Dendritic cell treated with granulocyte-macrophage colony-stimulating factor and Interleukin-4, amounts not matched to agents 40 ng/mL and 50 ng/mL, for 4 days (primary cell): ENCODE measurements at regions not wholly inside any gene's neighbourhood (a gene's known extent, or its start where the extent isn't known, plus 50 kb on each side); places are given as distances from the start of the nearest gene placed in this dataset.

ENCODE experiments used
- H3K27ac Mint-ChIP-seq: one replicate; pipeline ENCODE4 v1.8.0; 2022; ENCODE audit warnings: mild to moderate bottlenecking, mixed read lengths
- H3K27me3 Mint-ChIP-seq: one replicate; pipeline ENCODE4 v1.8.0; 2022; ENCODE audit warnings: mild to moderate bottlenecking, mixed read lengths
- H3K36me3 Mint-ChIP-seq: one replicate; pipeline ENCODE4 v1.8.0; 2022; ENCODE audit warnings: low read depth, mixed read lengths
- H3K4me1 Mint-ChIP-seq: one replicate; pipeline ENCODE4 v1.8.0; 2022; ENCODE audit warnings: low read depth, mixed read lengths
- H3K4me3 Mint-ChIP-seq: one replicate; pipeline ENCODE4 v1.8.0; 2022; ENCODE audit warnings: mild to moderate bottlenecking, moderate library complexity, mixed read lengths
- H3K9me3 Mint-ChIP-seq: one replicate; pipeline ENCODE4 v1.8.0; 2022; ENCODE audit warnings: mixed read lengths
- intact Hi-C: fragments of 100-400 bp; cut with micrococcal nuclease; formaldehyde crosslinking; loops from one replicate; pipeline ENCODE4 v1.15.0; 2022

GRCh38 chr2:149954981-149955600 is 367.5 kb upstream of the MMADHC start:
- no peaks in the 10 kb centered on the region for H3K27me3 Mint-ChIP-seq
- no peaks in the 10 kb centered on the region for H3K36me3 Mint-ChIP-seq
- no peak overlapping the region for H3K27ac Mint-ChIP-seq
- no peak overlapping the region for H3K4me3 Mint-ChIP-seq
- no peaks in the 10 kb centered on the region for H3K4me1 Mint-ChIP-seq
- H3K9me3 Mint-ChIP-seq: peaks cover 38% of the 10 kb centered on the region
- intact Hi-C loops: no loop called here

DNA sequence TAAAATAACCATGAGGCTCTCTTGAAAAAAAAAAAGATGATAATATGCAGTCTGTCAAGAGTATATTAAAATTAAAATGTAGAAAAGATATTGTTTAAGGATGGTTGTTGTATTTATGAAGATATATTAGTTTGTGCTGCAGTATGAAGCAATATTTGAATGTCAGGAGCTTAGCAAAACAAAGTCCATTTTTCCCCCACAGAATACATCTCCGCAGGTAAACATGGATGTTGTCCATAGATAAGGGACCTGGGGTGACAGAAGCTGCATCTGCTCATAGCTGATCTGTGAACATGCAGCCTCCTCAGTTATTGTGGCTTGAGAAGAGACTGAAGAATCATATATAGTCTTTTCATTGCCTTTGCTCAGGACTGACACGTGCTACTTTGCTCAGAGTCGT is 366.1 kb upstream of the MMADHC start:
- intact Hi-C loops: no loop called here
- H3K9me3 Mint-ChIP-seq: peaks cover 27% of the 10 kb centered on the region
- no peak overlapping the region for H3K27ac Mint-ChIP-seq
- H3K36me3 Mint-ChIP-seq: no peaks in the 10 kb centered on the region
- no peak overlapping the region for H3K4me3 Mint-ChIP-seq
- no peaks in the 10 kb centered on the region for H3K27me3 Mint-ChIP-seq
- H3K4me1 Mint-ChIP-seq: no peaks in the 10 kb centered on the region

DNA sequence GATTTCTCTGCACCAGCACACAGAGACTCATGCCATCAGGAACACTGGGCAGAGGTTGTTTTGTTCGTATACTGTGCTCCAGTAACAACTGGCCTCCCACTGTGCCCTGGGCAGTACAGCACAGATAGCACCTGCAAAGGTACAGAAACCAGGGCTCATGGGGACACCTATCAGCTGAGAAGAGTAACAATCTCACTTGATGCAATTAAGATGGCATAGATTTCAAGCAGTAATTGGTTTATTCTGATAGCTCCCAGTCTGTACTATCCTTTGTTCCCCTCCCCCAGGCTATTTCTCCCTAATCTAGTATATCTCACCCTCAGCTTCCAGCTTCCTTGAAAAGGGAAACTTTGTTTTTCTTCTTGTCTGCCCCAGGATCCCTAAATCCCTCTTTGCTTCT is 343.9 kb upstream of the MMADHC start:
- Mint-ChIP-seq H3K27me3 (no peaks in the 10 kb centered on the region), H3K27ac (no peak overlapping the region), H3K4me1 (no peaks in the 10 kb centered on the region), H3K36me3 (no peaks in the 10 kb centered on the region), H3K9me3 (no peaks in the 10 kb centered on the region), H3K4me3 (no peak overlapping the region)
- intact Hi-C loops: no loop called here

- H3K27me3 Mint-ChIP-seq: no peaks in the 10 kb centered on the region
- no peaks in the 10 kb centered on the region for H3K4me1 Mint-ChIP-seq
- H3K9me3 Mint-ChIP-seq: peaks cover 12% of the 10 kb centered on the region
- no peak overlapping the region for H3K4me3 Mint-ChIP-seq
- no peaks in the 10 kb centered on the region for H3K36me3 Mint-ChIP-seq
- intact Hi-C loops: no loop called here
- no peak overlapping the region for H3K27ac Mint-ChIP-seq
Measured at GRCh38 chr2:149928011-149928410, 340.4 kb upstream of the MMADHC start.

DNA sequence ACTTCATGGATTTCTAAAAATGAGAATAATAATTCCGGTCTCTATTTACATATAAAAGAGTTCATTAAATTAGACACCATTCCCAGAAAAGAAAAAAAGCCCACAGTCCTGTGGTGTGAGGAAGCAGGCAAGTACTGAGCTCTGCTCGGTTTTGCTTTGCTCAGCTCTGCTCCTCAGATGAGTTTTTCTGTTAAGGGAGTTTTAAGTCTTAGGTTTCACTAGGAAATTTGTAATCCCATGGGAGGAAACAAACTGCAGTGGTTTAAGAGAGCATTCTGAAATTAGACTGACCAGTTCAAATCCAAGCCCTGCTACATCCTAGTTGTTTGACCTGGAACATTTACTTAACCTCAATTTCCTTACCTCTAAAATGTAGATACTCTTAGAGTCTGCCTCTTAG is 338.6 kb upstream of the MMADHC start:
- H3K27me3 Mint-ChIP-seq: no peaks in the 10 kb centered on the region
- peaks cover 12% of the 10 kb centered on the region for H3K9me3 Mint-ChIP-seq
- H3K4me1 Mint-ChIP-seq: no peaks in the 10 kb centered on the region
- no peak overlapping the region for H3K27ac Mint-ChIP-seq
- H3K4me3 Mint-ChIP-seq: no peak overlapping the region
- no peaks in the 10 kb centered on the region for H3K36me3 Mint-ChIP-seq
- intact Hi-C loops: no loop called here

- Mint-ChIP-seq H3K27ac (no peak overlapping the region), H3K4me3 (no peak overlapping the region)
- intact Hi-C loops: no loop called here
Measured at GRCh38 chr2:149924549-149925213, 337.1 kb upstream of the MMADHC start.

GRCh38 chr2:149924028-149924427 is 336.5 kb upstream of the MMADHC start:
- Mint-ChIP-seq H3K36me3 (no peaks in the 10 kb centered on the region), H3K4me3 (no peak overlapping the region), H3K27me3 (no peaks in the 10 kb centered on the region), H3K4me1 (no peaks in the 10 kb centered on the region), H3K27ac (no peak overlapping the region), H3K9me3 (peaks cover 25% of the 10 kb centered on the region)
- intact Hi-C loops: no loop called here

More at GRCh38 chr2:149924549-149925213, 337.1 kb upstream of the MMADHC start:
- H3K27me3 Mint-ChIP-seq: no peaks in the 10 kb centered on the region
- no peaks in the 10 kb centered on the region for H3K36me3 Mint-ChIP-seq
- no peaks in the 10 kb centered on the region for H3K4me1 Mint-ChIP-seq
- H3K9me3 Mint-ChIP-seq: peaks cover 18% of the 10 kb centered on the region

GRCh38 chr2:149921911-149922616 is 334.5 kb upstream of the MMADHC start:
- H3K27me3 Mint-ChIP-seq: no peaks in the 10 kb centered on the region
- H3K36me3 Mint-ChIP-seq: no peaks in the 10 kb centered on the region
- no peak overlapping the region for H3K4me3 Mint-ChIP-seq
- H3K9me3 Mint-ChIP-seq: peaks cover 39% of the 10 kb centered on the region
- no peak overlapping the region for H3K27ac Mint-ChIP-seq
- H3K4me1 Mint-ChIP-seq: no peaks in the 10 kb centered on the region
- intact Hi-C loops: no loop called here

DNA sequence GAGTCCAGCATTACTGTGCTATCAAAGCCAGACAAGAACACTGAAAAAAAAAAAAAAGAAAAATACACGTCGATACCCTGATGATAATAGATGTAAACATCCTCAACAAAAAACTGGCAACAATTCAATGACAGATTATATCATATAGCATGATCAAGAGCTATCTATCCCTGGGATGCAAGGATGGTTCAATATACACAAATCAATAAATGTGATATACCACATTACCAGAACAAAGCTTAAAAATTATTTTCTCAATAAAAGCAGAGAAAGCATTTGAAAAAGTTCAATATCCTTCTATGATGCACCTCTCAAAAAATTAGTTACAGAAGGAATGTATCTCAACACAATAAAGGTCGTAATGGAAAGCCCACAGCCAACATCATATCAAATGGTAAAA is 332.8 kb upstream of the MMADHC start:
- H3K27me3 Mint-ChIP-seq: no peaks in the 10 kb centered on the region
- intact Hi-C loops: no loop called here
- H3K4me3 Mint-ChIP-seq: no peak overlapping the region
- H3K27ac Mint-ChIP-seq: no peak overlapping the region
- H3K9me3 Mint-ChIP-seq: peaks cover 55% of the 10 kb centered on the region
- H3K36me3 Mint-ChIP-seq: no peaks in the 10 kb centered on the region
- H3K4me1 Mint-ChIP-seq: no peaks in the 10 kb centered on the region

DNA sequence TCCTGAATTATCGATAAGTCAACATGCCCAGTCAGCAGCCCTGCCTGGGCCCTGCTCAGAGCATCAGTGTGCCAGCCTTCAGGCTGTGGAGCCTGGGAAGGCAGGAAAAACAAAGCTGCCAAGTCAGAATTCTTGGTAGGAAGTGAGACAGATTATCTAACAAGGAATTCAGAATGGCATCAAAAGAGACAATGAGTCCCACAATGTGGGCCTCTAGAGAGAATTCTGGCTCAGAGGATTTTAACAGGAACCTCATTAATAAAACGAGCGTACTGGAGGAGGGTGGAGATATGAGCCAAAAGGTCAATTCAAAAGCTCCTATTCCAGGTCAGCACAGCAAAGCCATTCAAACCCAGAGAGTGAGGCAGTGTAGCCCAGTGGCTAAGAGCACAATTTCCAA is 327.6 kb upstream of the MMADHC start:
- Mint-ChIP-seq H3K4me1 (no peaks in the 10 kb centered on the region), H3K4me3 (no peak overlapping the region), H3K9me3 (peaks cover 66% of the 10 kb centered on the region), H3K36me3 (no peaks in the 10 kb centered on the region), H3K27me3 (no peaks in the 10 kb centered on the region), H3K27ac (no peak overlapping the region)
- intact Hi-C loops: no loop called here

DNA sequence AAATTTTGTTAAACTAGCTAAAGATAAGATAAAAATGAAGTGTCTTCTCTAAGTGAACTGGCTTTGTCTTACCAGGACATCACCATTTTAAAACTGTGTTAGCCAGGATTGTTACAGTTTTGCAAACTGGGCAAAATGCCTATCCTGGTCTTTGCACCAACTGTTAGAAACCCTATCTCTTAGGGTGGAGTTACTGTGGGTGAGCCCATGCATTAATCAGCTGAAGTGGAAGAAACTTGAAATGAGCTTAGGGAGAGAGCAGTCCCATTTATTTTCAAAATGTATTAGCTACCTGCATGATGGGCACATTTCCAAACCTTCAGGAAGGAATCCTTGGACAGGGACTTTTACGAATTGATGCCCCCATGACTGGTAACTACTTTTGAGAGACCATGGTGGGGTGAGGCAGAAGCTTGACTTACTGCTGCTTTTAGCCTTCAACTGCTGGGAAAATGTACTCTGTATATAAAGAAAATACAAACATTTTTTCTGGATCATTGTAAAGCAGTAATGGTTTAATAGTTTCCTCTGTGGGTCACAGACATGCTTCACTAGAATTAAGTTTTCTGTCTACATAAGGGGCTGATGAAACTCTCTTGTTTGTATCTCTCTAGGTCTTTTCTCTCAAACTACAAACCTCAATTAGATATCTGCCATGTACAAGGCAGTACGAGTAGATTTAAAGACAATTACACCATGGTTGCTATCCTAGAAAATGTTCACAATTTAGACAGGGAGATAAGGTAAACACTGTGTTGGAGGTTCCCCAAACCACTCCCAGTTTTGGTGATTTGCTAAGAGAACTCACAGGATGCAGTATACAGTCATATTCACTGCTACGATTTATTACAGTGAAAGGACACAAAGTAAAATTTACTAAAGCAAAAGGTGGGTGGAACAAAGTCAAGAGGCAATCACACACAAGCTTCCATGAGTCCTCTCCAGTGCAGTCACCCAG is 321.4 kb upstream of the MMADHC start:
- Mint-ChIP-seq H3K4me3 (no peak overlapping the region), H3K27me3 (no peaks in the 10 kb centered on the region), H3K4me1 (no peaks in the 10 kb centered on the region), H3K27ac (no peak overlapping the region), H3K36me3 (no peaks in the 10 kb centered on the region), H3K9me3 (peaks cover 15% of the 10 kb centered on the region)
- intact Hi-C loops: no loop called here

GRCh38 chr2:149906886-149907285 is 319.3 kb upstream of the MMADHC start:
- H3K4me1 Mint-ChIP-seq: no peaks in the 10 kb centered on the region
- H3K36me3 Mint-ChIP-seq: no peaks in the 10 kb centered on the region
- no peaks in the 10 kb centered on the region for H3K27me3 Mint-ChIP-seq
- H3K27ac Mint-ChIP-seq: no peak overlapping the region
- intact Hi-C loops: no loop called here
- no peak overlapping the region for H3K4me3 Mint-ChIP-seq
- peaks cover 14% of the 10 kb centered on the region for H3K9me3 Mint-ChIP-seq

DNA sequence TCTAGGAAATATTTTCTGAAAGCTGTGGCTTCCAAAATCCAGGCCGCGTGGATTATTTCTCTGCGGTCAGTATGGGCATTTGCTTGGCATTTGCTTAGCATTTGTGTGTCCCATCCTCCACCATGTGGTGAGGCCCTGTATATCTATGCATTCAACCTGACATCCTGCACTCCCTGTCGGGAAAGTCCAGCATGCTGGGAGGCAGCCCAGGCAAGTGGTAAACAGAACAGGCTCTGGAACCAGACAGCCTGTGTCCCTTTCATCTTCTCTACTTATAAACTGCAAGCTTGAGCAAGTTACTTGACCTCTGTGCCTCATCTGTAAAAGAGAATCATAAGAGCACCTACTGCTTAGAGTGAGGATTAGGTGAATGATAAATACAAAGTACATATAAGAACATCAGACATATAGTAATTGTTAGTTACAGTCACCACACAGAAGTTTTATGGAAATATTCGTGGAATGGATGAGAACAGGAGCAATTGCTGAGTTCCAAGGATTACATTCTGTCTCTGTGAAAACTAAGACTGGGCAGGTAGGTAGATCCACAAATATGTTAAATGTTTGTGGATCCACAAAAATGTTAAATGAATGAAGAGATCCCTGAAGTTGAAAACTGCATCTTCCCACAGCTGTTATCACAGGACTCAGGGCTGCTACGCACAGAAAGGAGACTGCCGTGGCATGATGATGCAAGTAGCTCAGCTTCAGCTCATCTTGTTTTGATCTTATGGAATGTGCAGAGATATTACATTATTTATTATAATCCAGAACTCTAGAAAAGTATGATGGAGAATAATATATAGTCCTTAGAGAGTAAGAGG is 317.0 kb upstream of the MMADHC start:
- intact Hi-C loops: no loop called here
- no peak overlapping the region for H3K27ac Mint-ChIP-seq

More for the DNA sequence above, 317.0 kb upstream of the MMADHC start:
- Mint-ChIP-seq H3K4me1 (no peaks in the 10 kb centered on the region), H3K4me3 (no peak overlapping the region), H3K9me3 (no peaks in the 10 kb centered on the region), H3K36me3 (no peaks in the 10 kb centered on the region), H3K27me3 (no peaks in the 10 kb centered on the region)
